ENCODE measurements at regions not wholly inside any gene's neighbourhood (a gene's known extent, or its start where the extent isn't known, plus 50 kb on each side); places are given as distances from the start of the nearest gene placed in this dataset.

DNA sequence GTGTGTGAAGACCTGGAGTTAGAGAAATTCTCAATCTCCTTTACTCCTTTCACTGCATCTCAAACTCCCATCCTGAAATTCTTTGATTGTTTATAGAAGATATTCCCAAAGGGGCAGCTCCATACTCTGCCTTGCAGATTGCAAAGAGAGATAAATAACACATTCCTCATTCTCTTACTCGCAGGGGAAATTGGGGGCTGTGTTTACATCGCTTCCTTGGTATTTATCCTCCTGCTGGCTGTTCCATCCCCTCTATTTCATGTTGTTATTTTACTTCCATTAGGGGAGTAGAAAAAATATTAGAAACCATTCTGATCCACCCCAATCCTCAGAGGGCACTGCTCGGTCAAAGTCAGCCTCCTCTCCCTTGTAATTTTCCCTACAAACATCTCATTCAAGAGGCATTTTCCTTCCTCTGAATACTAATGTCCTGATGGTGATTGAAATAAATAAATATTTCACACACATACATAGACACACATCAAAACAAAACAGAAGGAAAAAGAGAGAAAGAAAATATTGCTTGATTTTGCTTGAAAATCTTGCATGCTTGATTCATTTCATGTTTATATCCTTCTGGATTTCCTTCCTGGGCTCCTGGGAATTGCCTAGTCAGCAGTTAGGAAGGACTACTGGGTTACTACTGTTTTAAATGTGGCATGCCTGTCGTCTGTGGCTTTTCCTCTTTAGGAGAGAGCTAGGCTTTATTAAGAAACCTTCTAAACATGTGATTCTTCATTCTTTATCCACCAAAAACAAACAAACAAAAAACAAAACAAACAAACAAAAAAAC lies 420.1 kb upstream of the PAPPA start:
- DNase-seq (ENCODE audit: low read depth in 2 of 2): no peak

DNA sequence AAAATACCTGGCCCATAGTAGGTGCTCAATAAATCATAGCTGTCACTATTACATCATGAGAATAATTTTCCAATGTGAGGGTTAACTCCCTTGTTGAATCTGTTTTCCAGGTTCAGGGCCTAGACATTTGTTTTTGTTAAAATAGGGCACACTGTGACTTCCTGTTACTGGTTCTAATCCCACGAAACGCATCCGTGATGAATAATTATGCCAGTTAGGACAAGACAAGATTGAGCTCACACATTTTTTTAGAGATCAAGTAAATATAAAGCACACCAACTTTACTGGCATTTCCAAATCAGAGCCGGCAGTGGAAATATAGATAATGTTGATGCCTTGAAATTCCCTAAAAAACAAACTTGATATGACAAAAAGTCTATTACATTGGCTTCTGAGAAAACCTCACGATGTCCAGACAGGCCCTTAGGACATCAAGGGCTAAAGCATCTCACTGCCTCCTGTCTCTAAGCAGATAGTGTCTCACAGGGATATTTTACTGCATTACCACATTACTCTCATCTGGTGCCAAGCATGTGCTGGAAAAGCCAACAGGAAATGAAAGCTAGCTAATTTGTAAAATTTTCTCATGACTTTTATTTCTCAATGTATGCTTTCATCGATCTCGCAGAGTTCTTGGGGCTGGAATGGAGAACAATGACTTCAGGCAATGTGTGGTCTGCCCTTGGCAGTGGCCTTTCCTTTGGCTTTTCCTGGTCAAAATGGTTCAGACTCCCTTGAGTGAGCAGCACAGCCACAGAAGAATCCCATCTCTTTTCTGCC lies 414.3 kb upstream of the PAPPA start:
- no peak for DNase-seq (ENCODE audit: low read depth in 2 of 2)

DNA sequence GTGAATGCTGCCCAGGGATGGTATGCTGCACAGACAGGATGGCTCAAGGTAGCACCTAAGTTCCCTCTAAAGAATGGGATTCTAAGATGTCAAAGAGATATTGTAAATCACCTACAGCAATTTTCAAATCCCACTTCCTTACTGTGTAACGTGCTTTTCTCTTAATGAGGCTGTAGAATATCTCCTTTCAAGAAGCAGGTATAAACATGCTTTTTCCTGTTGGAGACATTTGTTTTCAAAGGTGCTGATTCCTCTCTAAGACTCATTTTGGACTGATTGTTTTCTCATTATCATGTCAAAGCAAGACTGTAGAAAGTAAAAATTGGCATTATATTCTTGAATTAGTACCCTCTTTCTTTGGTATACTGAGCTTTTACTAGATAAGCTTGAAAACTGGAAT lies 412.6 kb upstream of the PAPPA start:
- DNase-seq (ENCODE audit: low read depth in 2 of 2): no peak

DNA sequence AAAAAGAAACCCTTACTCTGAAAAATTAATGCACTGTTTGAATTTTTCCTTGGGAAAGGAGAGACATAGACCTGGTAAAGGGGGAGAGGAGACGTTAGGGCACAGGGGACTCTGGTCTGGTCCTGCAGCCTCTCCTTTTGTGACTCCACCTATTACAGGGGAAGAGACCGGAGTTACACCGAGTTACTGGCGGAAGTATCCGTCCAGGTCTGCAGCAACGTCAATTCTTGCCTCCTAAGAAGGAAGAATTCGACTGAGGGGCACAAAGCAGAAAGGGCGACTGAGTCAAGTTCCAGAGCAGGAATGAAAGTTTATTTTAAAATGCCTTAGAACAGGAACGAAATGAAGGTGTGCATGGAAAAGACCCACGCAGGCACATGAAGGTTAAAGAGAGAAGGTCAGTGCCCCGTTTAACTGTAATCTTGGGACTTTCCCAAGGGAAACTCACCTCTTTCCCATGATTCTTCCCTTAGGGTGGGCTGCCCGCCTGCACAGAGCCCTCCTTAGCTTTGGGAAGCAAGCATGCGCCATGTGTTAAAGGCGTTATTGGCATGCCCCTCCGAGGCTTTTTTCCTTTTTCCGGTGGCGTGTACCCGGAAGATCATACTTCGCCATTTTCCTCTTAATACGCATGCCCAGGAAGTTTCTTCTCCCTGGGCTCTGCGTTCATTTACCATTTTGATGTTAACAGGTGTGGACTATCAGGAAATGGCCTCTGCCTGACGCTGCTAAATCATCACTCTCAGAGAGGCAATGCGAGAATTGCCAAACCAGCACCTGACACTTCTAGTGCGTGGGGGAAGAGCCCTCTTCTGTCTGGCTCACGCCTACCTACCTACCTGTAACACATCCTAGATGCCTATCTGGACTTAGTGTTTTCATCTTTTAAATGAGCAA lies 409.6 kb upstream of the PAPPA start:
- no peak for DNase-seq (ENCODE audit: low read depth in 2 of 2)

DNA sequence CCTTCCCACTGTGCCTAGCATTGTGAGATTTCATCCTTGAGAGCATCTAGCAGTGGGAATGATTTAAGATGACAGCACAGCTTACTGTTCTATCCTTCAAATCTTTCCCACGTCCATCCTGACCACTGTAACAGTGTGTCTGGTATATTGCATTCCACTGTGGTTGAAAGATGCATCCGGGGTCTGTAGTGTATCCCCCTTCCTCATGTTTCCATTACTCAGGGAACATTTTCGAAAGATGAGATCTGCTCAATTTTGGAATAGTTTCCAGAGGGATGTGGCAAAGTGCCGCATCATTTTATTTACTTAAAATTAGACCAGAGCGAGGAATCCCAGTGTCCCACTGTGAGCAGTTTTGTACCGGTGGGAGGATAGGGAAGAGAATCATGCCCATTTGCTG lies 407.1 kb upstream of the PAPPA start:
- DNase-seq (ENCODE audit: low read depth in 2 of 2): no peak

DNA sequence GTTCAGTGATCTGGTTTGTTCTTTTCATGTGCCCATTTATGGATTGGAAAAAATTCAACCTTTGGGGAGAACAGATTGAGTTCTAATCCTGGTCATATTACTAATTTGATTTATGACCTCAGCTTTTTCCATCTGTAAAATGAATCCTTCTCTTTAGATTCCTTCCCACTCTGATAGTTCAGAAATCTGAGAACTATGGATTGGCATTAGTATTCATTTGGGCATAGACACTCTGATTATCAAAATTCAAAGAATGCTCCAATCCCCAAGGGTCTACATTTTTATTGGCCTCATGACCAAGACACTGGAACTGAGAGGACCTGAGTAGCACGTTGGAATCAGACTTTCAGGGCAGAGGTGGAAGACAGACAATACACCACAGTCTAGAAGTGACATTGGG lies 405.9 kb upstream of the PAPPA start:
- DNase-seq (ENCODE audit: low read depth in 2 of 2): no peak

DNA sequence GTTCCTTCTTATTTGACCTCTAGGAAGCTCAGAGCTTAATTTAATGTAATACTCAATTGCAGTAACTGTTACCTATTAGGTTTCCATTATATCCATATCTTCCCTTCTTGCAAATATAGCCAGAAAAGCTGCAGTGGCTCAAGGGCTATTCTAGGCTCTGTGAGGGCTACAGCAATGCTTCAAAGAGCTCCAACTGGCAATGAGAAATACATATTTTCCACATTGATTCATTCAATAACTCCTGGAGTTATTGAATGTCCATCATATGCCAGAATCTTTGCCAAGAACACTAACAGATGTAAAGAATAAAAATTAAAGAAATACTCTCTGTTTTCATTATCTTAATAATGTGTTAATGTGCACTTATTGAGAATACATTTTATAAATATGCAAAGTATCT lies 396.9 kb upstream of the PAPPA start:
- no peak for DNase-seq (ENCODE audit: low read depth in 2 of 2)

DNA sequence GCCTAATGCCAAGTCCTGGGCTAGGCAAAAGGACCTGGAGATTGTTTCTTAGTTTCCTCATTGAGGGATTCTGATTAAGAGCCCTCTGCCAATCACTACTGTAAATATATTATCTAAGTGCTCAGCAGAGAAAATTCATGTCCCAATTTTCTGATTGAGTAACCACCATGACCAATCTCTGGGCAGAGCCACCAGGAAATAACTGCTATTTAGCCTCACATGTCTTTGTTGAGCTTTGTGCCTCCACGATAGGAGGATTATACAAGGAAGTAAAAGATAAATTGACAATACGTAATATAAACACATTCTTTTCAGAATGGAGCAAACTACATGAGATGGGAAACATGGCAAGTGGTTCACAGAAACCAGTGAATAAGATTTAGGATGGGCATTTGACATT lies 396.1 kb upstream of the PAPPA start:
- DNase-seq (ENCODE audit: low read depth in 2 of 2): no peak

DNA sequence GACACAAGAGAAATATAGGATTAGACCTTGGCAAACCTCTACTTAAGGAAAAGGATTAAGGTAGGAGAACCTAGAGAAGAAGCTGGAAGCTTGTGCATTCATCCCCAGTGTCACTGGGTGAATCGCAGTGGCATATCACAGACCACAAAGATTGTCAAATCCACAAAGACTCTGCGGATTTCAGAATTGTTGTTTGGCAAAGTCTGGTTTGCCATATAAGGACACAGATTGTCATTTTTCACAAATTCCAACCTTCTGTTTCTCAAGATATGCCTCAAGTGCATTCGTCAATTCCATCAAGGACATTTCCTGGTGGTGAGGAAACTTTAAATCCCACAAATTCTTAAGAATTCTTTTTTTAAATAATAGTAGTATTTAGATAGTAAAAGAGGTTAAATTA lies 395.1 kb upstream of the PAPPA start:
- no peak for DNase-seq (ENCODE audit: low read depth in 2 of 2)

DNA sequence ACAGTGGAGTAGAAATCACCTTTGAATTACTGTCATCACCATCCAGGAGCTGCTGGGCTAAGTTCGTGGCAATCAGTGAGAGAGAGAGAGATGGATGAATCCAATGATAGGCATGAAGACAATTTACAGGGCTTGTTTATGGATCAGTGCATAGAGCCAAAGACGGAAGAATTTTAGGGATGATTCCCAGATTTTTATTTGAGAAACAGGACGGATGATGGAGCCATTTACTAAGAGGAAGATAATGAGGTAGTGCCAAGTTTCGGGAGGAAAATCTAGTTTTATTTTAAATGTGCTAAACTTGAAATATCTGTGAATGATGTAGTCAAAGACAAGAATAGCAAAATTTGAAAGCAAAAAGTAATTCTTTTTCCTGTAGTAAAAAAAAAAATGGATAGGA lies 394.2 kb upstream of the PAPPA start:
- DNase-seq (ENCODE audit: low read depth in 2 of 2): no peak

DNA sequence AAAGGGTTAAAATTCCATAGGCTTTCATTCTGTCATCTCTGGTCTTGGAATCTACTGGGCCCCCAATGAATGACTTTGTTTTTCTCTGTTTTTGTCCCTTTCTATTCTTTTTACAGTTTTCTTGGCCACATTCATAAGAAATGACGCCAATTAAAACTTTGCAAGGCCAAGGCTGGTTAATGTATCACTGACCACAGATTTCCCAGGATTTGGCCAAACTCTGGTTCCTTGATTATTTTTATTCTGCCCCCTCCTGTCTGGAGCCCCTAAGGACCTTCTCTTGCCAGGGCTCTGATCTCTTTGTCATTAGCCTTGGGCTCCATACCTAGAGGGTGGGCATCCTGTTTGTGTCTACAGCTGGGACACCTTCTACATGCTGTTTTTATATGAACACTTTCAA lies 388.9 kb upstream of the PAPPA start:
- no peak for DNase-seq (ENCODE audit: low read depth in 2 of 2)

DNA sequence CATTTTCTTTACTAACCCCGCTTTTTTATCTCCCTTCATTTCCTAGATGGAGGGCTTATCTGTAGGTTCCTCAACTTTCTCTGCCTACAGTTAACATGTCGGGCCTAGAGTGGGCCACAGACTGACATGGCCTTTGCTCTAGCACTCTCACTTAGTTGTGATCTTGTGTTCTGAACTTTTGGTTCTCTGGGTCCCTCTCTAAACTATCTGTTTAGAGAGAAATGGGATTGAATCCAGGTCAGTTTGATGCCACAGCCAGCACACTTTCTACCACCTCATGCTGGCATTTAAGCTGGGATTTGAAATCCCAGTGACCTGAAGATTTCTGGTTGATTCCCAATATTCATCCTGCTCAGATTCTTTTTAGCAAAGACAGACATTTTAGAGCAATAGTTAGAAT lies 388.5 kb upstream of the PAPPA start:
- no peak for DNase-seq (ENCODE audit: low read depth in 2 of 2)

DNA sequence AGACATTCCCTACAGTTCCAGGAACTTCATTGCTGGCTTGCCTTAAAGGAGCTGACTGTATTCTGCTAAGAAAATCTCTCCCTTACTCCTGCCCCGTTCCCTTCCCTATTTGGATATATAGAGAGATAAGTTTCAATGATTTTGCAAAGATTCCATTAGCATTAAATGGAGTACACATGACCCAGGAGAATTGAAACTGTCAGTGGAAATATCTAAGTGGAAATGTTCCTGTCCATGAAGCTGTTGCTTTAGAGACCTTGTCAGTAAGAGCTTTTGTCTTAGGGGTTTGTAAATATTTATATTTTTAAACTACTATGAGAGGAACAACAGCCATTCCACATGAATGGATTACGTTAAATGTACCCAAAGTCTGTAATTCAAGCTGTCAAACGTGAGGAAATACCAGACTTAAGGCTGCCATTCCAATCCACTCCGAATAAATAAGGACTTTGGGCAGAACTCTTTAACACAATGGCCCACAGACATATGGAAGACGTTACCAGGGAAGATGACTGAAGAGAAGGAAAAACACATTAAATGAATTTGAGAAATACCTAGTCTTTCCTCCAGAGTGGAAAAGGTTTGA lies 387.1 kb upstream of the PAPPA start:
- DNase-seq (ENCODE audit: low read depth in 2 of 2): no peak

DNA sequence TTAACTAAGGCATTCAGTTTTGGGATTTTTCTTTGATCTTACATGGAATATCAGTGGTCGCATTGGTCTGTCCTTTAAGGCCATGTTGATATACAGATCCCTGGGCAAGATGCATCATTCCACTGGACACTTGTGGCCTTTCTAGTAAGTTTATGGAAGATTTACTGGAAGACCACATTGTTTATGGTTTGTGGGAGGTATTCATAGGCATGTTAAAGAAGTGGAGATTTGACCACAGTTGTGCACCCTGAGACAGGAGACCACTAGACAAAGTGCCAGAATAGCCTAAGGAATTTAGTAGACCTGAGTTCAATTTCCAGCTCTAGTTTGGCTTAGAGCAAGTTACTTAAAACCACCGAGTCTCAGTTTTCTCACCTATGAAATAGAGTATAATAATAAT lies 383.1 kb upstream of the PAPPA start:
- no peak for DNase-seq (ENCODE audit: low read depth in 2 of 2)

DNA sequence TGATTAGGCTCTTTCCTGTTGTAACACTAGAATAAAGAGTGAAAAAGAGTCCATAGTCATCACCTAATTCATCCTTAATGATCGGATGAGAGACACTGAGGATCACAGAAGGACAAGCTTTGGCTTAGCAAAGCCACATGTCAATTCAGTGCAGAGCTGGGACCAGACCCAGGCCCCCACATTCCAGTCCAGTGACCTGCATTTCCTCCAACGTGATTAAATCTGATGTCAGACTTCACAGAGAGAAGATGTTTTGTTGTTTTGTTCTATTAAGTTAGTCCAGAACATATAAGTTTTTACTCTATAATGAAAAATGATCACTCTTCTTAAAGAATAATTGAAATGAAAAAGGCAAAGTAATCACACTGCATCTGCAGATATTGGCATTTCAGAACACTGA lies 377.9 kb upstream of the PAPPA start:
- DNase-seq (ENCODE audit: low read depth in 2 of 2): no peak

DNA sequence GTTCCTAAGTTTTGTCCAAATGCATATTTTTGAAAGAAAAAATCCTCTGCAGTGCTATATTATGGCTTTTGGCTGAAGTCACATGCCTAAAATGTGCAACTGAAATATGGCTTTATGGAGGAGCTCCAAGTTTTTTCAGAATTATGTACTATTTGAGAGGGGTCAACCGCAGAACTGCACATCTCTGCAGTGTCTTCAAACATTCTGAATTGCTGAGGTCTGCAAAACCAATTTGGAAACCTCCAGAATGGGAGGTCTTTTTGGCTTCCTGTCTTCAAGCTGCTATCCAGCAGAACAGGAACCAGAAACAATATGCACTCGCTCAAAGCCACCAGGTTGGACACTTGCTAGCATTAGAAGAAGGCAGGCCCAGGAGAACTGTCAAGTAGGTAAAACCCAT lies 376.0 kb upstream of the PAPPA start:
- no peak for DNase-seq (ENCODE audit: low read depth in 2 of 2)

DNA sequence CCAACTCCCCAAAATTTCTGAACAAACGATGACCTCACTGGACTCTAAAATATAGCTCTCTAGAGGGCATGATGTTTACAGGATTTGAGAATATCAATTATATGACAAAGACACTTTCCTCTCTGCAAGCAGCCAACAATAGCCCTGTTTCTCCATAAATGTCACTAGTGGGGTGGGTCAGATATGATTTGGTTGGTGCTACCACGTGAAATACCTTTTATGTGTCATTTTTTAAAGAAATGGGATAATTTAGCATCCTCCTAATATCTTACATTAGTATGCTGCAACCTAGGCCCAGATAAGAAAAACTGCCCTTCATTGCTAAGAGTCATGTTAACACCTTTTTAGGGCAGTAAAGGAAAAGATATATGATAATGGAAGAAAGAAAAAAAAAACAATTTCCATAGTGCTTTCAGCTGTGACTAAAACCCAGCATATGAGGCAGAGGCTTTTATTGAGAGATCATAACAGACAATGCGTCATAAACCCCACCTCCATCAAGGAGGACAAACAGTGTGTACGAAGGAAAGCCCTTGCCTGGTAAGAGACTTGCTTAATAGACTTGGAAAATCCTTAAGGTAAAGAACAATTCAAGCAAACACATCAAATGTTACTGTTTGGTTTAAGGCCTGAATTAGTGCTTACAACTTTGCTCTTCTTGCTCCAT lies 372.4 kb upstream of the PAPPA start:
- no peak for DNase-seq (ENCODE audit: low read depth in 2 of 2)

DNA sequence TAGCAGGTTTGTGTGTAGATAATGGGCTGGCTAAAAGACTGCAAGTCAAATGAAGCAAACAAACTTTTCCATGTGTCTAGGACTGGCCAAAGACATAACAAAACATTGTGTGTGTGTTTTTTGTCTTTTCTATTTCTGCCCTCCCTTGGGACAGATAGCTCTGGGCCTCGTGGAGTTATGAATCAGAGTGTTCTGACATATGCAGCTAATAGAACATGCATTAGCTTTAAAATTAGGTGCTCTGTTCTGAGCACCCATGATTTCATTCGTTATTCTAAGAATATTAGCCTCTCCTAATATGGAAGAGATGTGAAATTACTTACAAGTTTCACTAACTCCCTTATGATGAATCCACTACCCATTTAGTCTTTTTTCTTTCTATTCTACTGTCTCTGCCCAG lies 367.3 kb upstream of the PAPPA start:
- no peak for DNase-seq (ENCODE audit: low read depth in 2 of 2)

DNA sequence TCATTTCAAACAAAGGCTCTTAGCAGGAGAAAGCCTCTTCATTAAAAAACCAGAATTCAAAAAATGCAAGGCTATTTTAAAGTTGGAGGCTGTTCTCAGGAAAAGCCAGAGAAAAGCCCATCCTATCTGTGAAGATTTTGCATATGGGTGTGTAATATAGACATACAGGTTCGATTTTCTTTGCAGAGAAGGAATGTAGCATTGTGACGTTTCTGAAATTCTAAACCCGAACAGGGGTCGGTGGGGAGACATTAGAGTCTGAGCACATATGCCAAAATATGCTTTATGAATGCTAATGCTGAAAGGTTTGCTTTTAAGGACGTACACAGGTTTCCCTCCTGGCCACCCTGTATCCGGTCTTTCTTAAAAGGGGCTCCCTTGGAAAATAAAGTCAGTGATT lies 363.1 kb upstream of the PAPPA start:
- DNase-seq (ENCODE audit: low read depth in 2 of 2): no peak

DNA sequence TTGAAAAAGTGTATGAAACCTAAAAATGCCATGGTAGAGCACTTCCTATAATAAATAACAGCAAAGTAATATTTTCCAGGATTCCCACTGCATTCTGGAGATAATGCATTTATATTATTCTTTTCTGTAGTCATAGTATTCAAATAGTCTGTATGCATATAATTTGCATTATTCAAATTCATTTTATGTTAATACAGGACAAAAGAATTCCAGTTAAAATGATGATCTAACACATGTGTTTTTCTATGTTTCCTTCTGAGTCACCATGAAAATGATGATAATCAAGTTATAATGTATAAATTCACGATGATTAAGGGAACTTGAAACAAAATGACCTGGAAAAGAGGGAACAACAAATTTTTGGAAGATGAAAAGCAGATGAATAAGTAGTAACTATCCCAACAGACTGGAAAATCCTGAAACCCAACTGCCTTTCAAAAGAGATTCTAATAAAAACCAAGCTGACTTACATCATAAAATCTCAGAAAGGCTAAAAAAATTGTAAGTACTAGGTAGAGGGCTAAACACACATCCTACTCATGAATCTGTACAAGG lies 358.6 kb upstream of the PAPPA start:
- DNase-seq (ENCODE audit: low read depth in 2 of 2): no peak

DNA sequence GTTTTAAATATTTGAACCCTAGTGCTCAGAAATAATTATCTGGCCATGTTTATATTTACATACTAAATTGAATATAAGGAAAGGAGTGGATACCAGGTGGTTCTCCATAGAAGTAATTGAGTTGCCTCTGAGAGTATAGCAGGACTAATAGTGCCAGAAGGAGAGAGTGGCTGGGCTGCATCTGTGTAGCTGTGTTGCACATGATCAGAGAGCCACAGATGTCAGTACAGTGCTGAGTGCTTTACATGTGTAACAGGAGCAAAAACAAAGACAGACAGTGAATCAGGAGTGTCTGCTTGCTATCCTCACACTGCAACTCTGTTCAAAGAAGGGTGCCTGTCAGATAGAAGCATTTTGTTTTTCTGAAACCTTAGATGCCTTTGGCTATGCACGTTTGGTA lies 353.9 kb upstream of the PAPPA start:
- DNase-seq (ENCODE audit: low read depth in 2 of 2): no peak
